ENCODE measurements at regions not wholly inside any gene's neighbourhood (a gene's known extent, or its start where the extent isn't known, plus 50 kb on each side); places are given as distances from the start of the nearest gene placed in this dataset.

- DNase-seq: peak; percentile 80
These were observed 66.9 kb upstream of the DNAH5 start for GRCh38 chr5:14011089-14012020.

GRCh38 chr5:14009575-14009974 is 65.1 kb upstream of the DNAH5 start:
- no peak for DNase-seq

GRCh38 chr5:14008819-14009311 is 64.4 kb upstream of the DNAH5 start:
- no peak for DNase-seq

GRCh38 chr5:14006823-14007520 is 62.5 kb upstream of the DNAH5 start:
- DNase-seq: no peak

GRCh38 chr5:14004598-14005394 is 60.3 kb upstream of the DNAH5 start:
- no peak for DNase-seq

- no peak for DNase-seq
These were observed 59.4 kb upstream of the DNAH5 start for GRCh38 chr5:14003936-14004335.

GRCh38 chr5:14003513-14003912 is 59.0 kb upstream of the DNAH5 start:
- DNase-seq: no peak

GRCh38 chr5:13998254-13998653 is 53.8 kb upstream of the DNAH5 start:
- DNase-seq: no peak

- no peak for DNase-seq
These were observed 53.0 kb upstream of the DNAH5 start for GRCh38 chr5:13997514-13997913.

GRCh38 chr5:13994621-13995253 is 50.2 kb upstream of the DNAH5 start:
- no peak for DNase-seq
